ENCODE measurements at regions not wholly inside any gene's neighbourhood (a gene's known extent, or its start where the extent isn't known, plus 50 kb on each side); places are given as distances from the start of the nearest gene placed in this dataset.
"Not testable (repeated sequence)": the region's sequence is repeated elsewhere in the genome, so short reads cannot be mapped to it uniquely, and the experiment has no call there.

DNA sequence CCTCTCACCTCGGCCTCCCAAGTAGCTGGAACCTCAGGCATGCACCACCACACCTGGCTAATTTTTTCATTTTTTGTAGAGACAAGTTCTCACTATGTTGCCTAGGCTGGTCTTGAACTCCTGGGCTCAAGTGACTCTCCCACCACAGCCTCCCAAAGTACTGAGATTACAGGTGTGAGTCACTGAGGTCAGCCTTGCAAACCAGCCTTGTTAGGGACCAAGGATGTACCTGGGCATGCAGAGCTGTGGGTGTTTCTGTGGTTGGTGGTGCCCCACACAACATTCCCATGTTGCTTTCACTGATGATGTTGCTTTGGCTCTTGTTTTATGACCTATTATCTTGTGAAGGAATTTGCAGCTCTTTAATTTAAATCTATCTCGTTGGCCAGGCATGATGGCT is 54.8 kb downstream of the OTUD1 start:
- Histone ChIP-seq H3K4me3 (no peak overlapping the region), H3K27ac (no peak overlapping the region), H3K36me3 (no peaks in the 10 kb centered on the region), H3K9me3 (no peaks in the 10 kb centered on the region), H3K4me1 (peaks cover 7% of the 10 kb centered on the region), H3K27me3 (peaks cover 3% of the 10 kb centered on the region)
- no peak for DNase-seq (ENCODE audit: low spot score in 2 of 2)
- 71% methylated on average over 2 of the region's 2 CpGs for whole genome bisulfite sequencing
- no peak for TF ChIP-seq POLR2A (IDR thresholded peaks at IDR 0.05)
- TF ChIP-seq, protein P1, sequence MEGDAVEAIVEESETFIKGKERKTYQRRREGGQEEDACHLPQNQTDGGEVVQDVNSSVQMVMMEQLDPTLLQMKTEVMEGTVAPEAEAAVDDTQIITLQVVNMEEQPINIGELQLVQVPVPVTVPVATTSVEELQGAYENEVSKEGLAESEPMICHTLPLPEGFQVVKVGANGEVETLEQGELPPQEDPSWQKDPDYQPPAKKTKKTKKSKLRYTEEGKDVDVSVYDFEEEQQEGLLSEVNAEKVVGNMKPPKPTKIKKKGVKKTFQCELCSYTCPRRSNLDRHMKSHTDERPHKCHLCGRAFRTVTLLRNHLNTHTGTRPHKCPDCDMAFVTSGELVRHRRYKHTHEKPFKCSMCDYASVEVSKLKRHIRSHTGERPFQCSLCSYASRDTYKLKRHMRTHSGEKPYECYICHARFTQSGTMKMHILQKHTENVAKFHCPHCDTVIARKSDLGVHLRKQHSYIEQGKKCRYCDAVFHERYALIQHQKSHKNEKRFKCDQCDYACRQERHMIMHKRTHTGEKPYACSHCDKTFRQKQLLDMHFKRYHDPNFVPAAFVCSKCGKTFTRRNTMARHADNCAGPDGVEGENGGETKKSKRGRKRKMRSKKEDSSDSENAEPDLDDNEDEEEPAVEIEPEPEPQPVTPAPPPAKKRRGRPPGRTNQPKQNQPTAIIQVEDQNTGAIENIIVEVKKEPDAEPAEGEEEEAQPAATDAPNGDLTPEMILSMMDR (IDR thresholded peaks at IDR 0.05): no peak
- TF ChIP-seq EP300 (IDR thresholded peaks at IDR 0.05): no peak
- TF ChIP-seq POLR2AphosphoS5 (IDR thresholded peaks at IDR 0.05): no peak

DNA sequence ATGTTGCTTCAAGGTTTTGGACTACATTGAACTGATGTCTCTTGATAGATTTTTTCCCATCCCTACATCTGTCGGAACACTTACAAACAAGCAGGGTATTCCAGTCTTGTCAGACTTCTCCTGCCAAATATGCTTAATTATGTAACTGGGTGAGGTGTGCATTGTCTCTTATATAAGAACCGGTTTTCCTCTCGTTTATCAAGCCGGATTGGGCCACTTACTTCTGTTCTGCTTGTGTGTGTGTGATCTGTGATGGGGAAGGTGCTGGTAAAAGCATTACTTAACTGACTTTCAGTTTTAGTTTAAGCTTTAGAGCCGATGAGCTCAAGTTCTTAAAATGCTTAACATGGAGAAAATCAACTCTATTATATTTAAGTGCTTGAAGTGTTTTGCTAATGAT is 57.9 kb downstream of the OTUD1 start:
- Histone ChIP-seq H3K27me3 (peaks cover 3% of the 10 kb centered on the region), H3K27ac (peak overlapping the region; percentile 21), H3K4me3 (no peak overlapping the region), H3K9me3 (no peaks in the 10 kb centered on the region), H3K36me3 (no peaks in the 10 kb centered on the region), H3K4me1 (peaks cover 7% of the 10 kb centered on the region)
- no peak for TF ChIP-seq POLR2A (IDR thresholded peaks at IDR 0.05)
- TF ChIP-seq, protein P1 (IDR thresholded peaks at IDR 0.05): no peak
- no peak for TF ChIP-seq EP300 (IDR thresholded peaks at IDR 0.05)
- no peak for TF ChIP-seq POLR2AphosphoS5 (IDR thresholded peaks at IDR 0.05)
- DNase-seq (ENCODE audit: low spot score in 2 of 2): no peak
- WGBS: 47% methylated on average over 5 of the region's 5 CpGs

DNA sequence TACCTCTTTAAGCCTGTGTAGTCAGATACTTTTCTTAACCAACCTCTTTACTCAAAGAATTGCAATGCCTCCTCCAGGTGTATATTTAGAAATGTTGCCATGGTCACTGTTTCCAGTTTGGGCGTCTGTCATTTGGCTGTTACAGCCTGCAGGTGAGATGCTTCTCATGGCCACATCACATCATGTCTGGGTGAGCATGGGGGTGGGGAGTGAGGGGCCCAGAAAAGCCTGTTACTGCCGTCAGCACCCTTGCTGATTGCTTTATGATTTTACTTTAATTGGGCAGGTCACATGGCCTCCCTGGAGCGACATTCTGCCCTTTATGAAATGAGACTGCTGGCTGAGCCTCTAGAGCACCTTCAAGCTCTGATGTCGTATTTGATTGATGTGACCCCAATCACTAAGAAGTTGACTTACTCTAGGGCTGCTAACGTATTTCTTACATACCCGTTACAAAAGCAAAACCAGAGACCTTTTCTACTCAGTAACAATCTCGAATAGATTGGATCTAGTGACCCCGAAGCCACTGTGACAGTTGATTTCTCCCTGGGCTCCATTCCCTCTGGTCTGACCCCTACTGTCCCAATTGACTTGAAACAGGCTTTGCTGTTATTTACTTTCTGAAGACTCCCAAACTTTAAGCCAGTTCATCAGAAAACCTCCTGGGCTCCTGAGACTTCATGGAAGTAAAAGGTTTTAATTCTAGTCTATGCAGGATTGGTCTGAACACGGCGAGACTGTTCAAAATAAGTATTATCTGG is 60.7 kb downstream of the OTUD1 start:
- DNase-seq (ENCODE audit: low spot score in 2 of 2): no peak
- TF ChIP-seq, protein P1 (IDR thresholded peaks at IDR 0.05): no peak
- TF ChIP-seq POLR2AphosphoS5 (IDR thresholded peaks at IDR 0.05) (no peak), POLR2A (IDR thresholded peaks at IDR 0.05) (no peak)

DNA sequence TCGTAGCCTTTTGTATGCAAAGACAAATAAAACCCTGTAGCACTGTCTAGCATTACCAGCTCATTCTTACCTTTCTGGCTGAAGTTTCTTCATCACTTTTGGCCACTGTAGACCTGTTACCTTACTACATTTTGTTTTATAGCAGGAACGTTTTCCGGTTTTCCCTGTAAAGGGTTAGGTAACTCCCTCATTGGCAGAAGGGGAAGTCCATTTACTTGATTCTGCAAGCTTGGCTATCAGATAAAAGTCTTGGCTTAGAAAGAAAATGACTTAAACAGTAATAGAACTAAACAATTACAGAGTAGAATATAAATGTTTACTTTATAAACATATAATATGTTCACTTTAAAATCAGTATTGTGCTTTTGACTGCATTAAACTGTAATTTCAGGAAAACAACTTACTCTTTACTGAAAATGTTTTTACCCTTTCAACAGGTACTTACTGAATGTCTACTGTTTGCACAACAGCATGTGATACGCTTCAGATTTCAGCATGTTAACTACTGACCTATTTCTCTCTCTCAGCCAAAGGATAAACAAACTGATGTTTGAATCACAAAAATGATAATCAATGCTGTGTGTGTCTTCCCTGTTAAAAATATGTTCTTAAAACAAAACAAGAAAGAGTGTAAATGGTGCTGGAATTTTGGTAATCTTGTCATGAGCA is 67.1 kb downstream of the OTUD1 start:
- Histone ChIP-seq H3K27me3 (no peaks in the 10 kb centered on the region), H3K4me1 (peaks cover 3% of the 10 kb centered on the region), H3K9me3 (no peaks in the 10 kb centered on the region), H3K27ac (no peak overlapping the region), H3K4me3 (no peak overlapping the region), H3K36me3 (no peaks in the 10 kb centered on the region)
- no peak for DNase-seq (ENCODE audit: low spot score in 2 of 2)
- 56% methylated on average over 4 of the region's 4 CpGs for WGBS
- TF ChIP-seq, protein P1 (IDR thresholded peaks at IDR 0.05): no peak
- TF ChIP-seq POLR2A (IDR thresholded peaks at IDR 0.05) (no peak), EP300 (IDR thresholded peaks at IDR 0.05) (no peak), POLR2AphosphoS5 (IDR thresholded peaks at IDR 0.05) (no peak)

More for the DNA sequence above, 60.7 kb downstream of the OTUD1 start:
- Histone ChIP-seq H3K4me3 (no peak overlapping the region), H3K36me3 (no peaks in the 10 kb centered on the region), H3K9me3 (no peaks in the 10 kb centered on the region), H3K27ac (no peak overlapping the region), H3K4me1 (peaks cover 7% of the 10 kb centered on the region), H3K27me3 (no peaks in the 10 kb centered on the region)
- 47% methylated on average over 10 of the region's 10 CpGs for WGBS

DNA sequence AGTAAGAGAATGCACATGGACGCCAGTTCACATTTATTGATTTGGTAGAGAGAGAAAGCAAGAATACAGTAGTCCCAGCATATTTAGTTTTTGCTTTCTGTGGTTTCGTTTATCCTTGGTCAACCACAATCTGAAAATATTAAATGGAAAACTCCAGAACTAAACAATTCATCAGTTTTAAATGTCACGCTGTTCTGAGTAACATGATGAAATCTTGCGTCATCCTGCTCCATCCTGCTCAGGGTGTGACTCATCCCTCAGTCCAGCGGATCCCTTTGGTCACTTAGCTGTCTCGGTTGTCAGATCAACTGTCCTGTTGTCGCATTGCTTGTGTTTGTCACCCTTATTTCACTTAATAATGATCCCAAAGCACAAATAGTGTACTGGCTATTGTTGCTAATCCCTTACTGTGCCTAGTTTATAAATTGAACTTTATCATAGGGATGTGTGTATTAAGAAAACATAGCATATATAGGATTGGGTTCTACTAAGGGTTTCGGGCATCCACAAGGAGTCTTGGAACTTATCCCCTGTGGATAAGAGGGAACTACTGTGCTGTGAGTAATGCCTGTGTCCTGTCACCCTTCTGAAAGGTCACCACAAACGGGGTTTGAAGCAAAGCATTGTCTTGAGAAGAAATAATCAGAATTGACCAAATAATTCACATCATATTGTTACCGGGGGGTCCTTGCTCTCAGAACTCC is 73.6 kb downstream of the OTUD1 start:
- H3K36me3 ChIP-seq: no peaks in the 10 kb centered on the region

DNA sequence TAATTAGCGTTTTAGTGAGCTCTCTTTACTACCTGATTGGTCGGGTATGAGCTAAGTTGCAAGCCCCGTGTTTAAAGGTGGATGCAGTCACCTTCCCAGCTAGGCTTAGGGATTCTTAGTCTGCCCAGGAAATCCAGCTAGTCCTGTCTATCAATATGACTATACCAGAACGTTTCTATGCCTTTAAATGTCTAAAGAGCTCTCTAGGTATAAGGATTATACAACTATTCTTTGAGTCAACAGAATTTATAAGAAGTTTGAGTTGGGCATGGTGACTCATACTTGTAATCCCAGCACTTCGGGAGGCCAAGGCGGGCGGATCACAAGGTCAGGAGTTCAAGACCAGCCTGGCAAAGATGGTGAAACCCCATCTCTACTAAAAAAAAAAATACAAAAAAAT is 74.7 kb downstream of the OTUD1 start:
- H3K36me3 ChIP-seq; H3K27ac ChIP-seq; H3K9me3 ChIP-seq; H3K4me3 ChIP-seq; H3K27me3 ChIP-seq; H3K4me1 ChIP-seq; DNase-seq (ENCODE audit: low spot score in 2 of 2): not testable (repeated sequence)
- WGBS: 76% methylated on average over 7 of the region's 7 CpGs

More for the DNA sequence above, 73.6 kb downstream of the OTUD1 start:
- no peaks in the 10 kb centered on the region for H3K27me3 ChIP-seq
- H3K9me3 ChIP-seq: no peaks in the 10 kb centered on the region
- WGBS: 83% methylated on average over 10 of the region's 10 CpGs
- DNase-seq (ENCODE audit: low spot score in 2 of 2): no peak
- no peaks in the 10 kb centered on the region for H3K4me1 ChIP-seq
- no peak overlapping the region for H3K27ac ChIP-seq
- H3K4me3 ChIP-seq: no peak overlapping the region
- TF ChIP-seq POLR2AphosphoS5 (IDR thresholded peaks at IDR 0.05): no peak
- TF ChIP-seq POLR2A (IDR thresholded peaks at IDR 0.05): no peak
- no peak for TF ChIP-seq EP300 (IDR thresholded peaks at IDR 0.05)
